DMS 273 (cell line): ENCODE measurements at regions not wholly inside any gene's neighbourhood (a gene's known extent, or its start where the extent isn't known, plus 50 kb on each side); places are given as distances from the start of the nearest gene placed in this dataset.

Experiments
- DNase-seq: peaks from one replicate; lab custom pipeline; 2025; ENCODE audit not compliant: unreplicated experiment; lab: John Stamatoyannopoulos, UW

DNA sequence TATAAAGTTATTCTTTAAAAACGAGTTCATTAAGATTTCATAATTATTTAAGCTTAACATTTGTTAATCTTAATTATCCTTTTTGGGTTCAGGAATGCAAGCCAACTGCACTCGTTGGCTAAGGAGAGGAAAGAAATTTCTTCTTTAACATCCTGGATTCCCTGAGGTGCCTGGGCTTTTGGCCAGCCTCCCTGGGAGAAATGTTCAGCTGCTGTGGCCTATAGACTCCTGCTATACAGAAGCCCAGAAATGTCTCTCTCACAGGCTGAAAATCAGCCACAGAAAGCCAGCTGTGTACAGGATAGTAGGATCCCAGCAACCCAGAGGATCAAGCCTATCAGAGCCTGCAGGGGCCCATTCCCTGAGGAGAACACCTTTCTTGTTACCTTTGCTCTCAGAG is 430.3 kb downstream of the XIRP2 start:
- DNase-seq: no peak

DNA sequence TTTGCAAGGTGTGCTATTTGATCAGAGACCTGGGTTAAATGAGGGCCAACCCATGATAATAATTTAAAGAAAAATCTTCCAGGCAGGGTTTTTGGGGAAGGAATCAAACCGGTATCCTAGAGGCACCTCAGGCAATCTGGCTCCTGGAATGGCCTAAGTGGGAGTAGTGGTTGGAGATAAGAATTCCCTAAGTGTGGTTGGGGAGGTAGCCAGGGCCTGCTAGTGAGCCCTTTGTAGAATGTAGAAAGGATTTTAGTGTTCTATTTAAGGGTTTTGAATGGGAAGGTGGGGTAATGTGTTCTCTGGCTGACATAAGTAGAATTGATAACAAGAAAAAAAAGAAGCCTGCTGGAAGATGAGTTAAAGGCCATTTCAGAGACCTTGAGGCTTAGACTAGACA is 422.2 kb downstream of the XIRP2 start:
- no peak for DNase-seq
